ENCODE measurements at regions not wholly inside any gene's neighbourhood (a gene's known extent, or its start where the extent isn't known, plus 50 kb on each side); places are given as distances from the start of the nearest gene placed in this dataset.

GRCh38 chr3:158882445-158882844 lies 80.6 kb downstream of the MFSD1 start:
- no peak overlapping the region for H3K9ac ChIP-seq (ENCODE audit: insufficient read depth, low read length)
- H3K36me3 ChIP-seq (ENCODE audit: control insufficient read depth, insufficient read depth, low read length), result no peaks in the 10 kb centered on the region
- H3K27me3 ChIP-seq (ENCODE audit: control insufficient read depth, insufficient read depth, low read length), result no peaks in the 10 kb centered on the region
- no peak overlapping the region for H3K4me3 ChIP-seq (replicated peaks in 1 of 4; ENCODE audit: control extremely low read depth in 1 of 4, insufficient read depth in 1 of 4, low read depth in 3 of 4, low read length in 4 of 4)
- H3K27ac ChIP-seq (ENCODE audit: insufficient read depth, low read length), result no peak overlapping the region
- no peaks in the 10 kb centered on the region for H3K79me2 ChIP-seq (ENCODE audit: control insufficient read depth, insufficient read depth, low read length)
- TF ChIP-seq EZH2 (IDR thresholded peaks at IDR 0.05; ENCODE audit: low read length, missing control alignments), result no peak
- TF ChIP-seq CTCF (conservative IDR thresholded peaks at IDR 0.05 in 1 of 2, IDR thresholded peaks at IDR 0.05 in 1 of 2; ENCODE audit: low read depth in 1 of 2, low read length in 2 of 2), result no peak
- no peak overlapping the region for H3K4me2 ChIP-seq (ENCODE audit: extremely low read depth, insufficient read depth, low read length)
- DNase-seq (ENCODE audit: low read depth in 2 of 2), result no peak
- no peaks in the 10 kb centered on the region for H3K9me3 ChIP-seq (ENCODE audit: control insufficient read depth, insufficient read depth, low read depth, low read length)
- no peaks in the 10 kb centered on the region for H3K4me1 ChIP-seq (ENCODE audit: control insufficient read depth, extremely low read depth, insufficient read depth, low read length)
- no peak overlapping the region for H2AFZ ChIP-seq (ENCODE audit: low read length)
- no peaks in the 10 kb centered on the region for H4K20me1 ChIP-seq (ENCODE audit: control insufficient read depth, extremely low read depth, insufficient read depth, low read length)

- Histone ChIP-seq H3K79me2 (ENCODE audit: control insufficient read depth, insufficient read depth, low read length) (no peaks in the 10 kb centered on the region), H3K27me3 (ENCODE audit: control insufficient read depth, insufficient read depth, low read length) (peaks cover 2% of the 10 kb centered on the region)
Measured at GRCh38 chr3:158896729-158897128, 94.9 kb downstream of the MFSD1 start.

GRCh38 chr3:158906749-158907148 lies 104.9 kb downstream of the MFSD1 start:
- no peaks in the 10 kb centered on the region for H4K20me1 ChIP-seq (ENCODE audit: control insufficient read depth, extremely low read depth, insufficient read depth, low read length)
- no peak overlapping the region for H3K9ac ChIP-seq (ENCODE audit: insufficient read depth, low read length)
- no peaks in the 10 kb centered on the region for H3K9me3 ChIP-seq (ENCODE audit: control insufficient read depth, insufficient read depth, low read depth, low read length)
- H3K4me3 ChIP-seq (replicated peaks in 1 of 4; ENCODE audit: control extremely low read depth in 1 of 4, insufficient read depth in 1 of 4, low read depth in 3 of 4, low read length in 4 of 4), result no peak overlapping the region
- TF ChIP-seq EZH2 (IDR thresholded peaks at IDR 0.05; ENCODE audit: low read length, missing control alignments), result no peak
- no peak for TF ChIP-seq CTCF (conservative IDR thresholded peaks at IDR 0.05 in 1 of 2, IDR thresholded peaks at IDR 0.05 in 1 of 2; ENCODE audit: low read depth in 1 of 2, low read length in 2 of 2)
- H3K36me3 ChIP-seq (ENCODE audit: control insufficient read depth, insufficient read depth, low read length), result no peaks in the 10 kb centered on the region
- no peaks in the 10 kb centered on the region for H3K4me1 ChIP-seq (ENCODE audit: control insufficient read depth, extremely low read depth, insufficient read depth, low read length)
- H2AFZ ChIP-seq (ENCODE audit: low read length), result no peak overlapping the region
- no peak for DNase-seq (ENCODE audit: low read depth in 2 of 2)
- H3K4me2 ChIP-seq (ENCODE audit: extremely low read depth, insufficient read depth, low read length), result no peak overlapping the region
- H3K79me2 ChIP-seq (ENCODE audit: control insufficient read depth, insufficient read depth, low read length), result no peaks in the 10 kb centered on the region
- H3K27me3 ChIP-seq (ENCODE audit: control insufficient read depth, insufficient read depth, low read length), result no peaks in the 10 kb centered on the region
- no peak overlapping the region for H3K27ac ChIP-seq (ENCODE audit: insufficient read depth, low read length)

More at GRCh38 chr3:158896729-158897128, 94.9 kb downstream of the MFSD1 start:
- no peaks in the 10 kb centered on the region for H4K20me1 ChIP-seq (ENCODE audit: control insufficient read depth, extremely low read depth, insufficient read depth, low read length)
- no peaks in the 10 kb centered on the region for H3K9me3 ChIP-seq (ENCODE audit: control insufficient read depth, insufficient read depth, low read depth, low read length)
- H3K27ac ChIP-seq (ENCODE audit: insufficient read depth, low read length), result no peak overlapping the region
- H3K4me1 ChIP-seq (ENCODE audit: control insufficient read depth, extremely low read depth, insufficient read depth, low read length), result no peaks in the 10 kb centered on the region
- H3K9ac ChIP-seq (ENCODE audit: insufficient read depth, low read length), result no peak overlapping the region
- no peaks in the 10 kb centered on the region for H3K36me3 ChIP-seq (ENCODE audit: control insufficient read depth, insufficient read depth, low read length)
- H3K4me3 ChIP-seq (replicated peaks in 1 of 4; ENCODE audit: control extremely low read depth in 1 of 4, insufficient read depth in 1 of 4, low read depth in 3 of 4, low read length in 4 of 4), result no peak overlapping the region
- no peak for DNase-seq (ENCODE audit: low read depth in 2 of 2)
- TF ChIP-seq CTCF (conservative IDR thresholded peaks at IDR 0.05 in 1 of 2, IDR thresholded peaks at IDR 0.05 in 1 of 2; ENCODE audit: low read depth in 1 of 2, low read length in 2 of 2) (no peak), EZH2 (IDR thresholded peaks at IDR 0.05; ENCODE audit: low read length, missing control alignments) (no peak)
- H2AFZ ChIP-seq (ENCODE audit: low read length), result no peak overlapping the region
- no peak overlapping the region for H3K4me2 ChIP-seq (ENCODE audit: extremely low read depth, insufficient read depth, low read length)
